ENCODE measurements at regions not wholly inside any gene's neighbourhood (a gene's known extent, or its start where the extent isn't known, plus 50 kb on each side); places are given as distances from the start of the nearest gene placed in this dataset.

DNA sequence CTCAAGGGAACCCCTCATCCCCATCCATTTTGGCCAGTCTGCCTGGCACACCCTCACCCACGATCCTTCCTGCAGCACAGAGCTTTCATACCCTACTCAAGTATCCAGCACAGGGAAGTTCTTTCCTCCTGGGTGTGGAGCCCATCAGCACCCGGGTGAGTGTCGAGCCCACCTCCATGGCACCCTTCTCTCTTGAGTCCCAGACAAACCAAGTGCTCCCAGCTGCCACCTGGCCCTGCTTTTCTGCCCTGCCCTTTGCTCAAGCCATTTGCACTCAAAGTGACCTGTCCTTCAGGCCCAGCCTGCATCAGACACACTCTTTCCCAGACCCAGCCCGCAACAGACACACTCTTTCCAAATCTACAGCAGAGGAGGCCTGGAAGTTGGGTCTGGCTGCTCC lies 257.2 kb downstream of the DLL1 start:
- no peak for TF ChIP-seq CTCF (IDR thresholded peaks at IDR 0.05; ENCODE audit: insufficient read depth, low read length, poor library complexity, severe bottlenecking)
- TF ChIP-seq EZH2phosphoT487 (conservative IDR thresholded peaks at IDR 0.05; ENCODE audit: low read length), result no peak

Measured in SU-DHL-6 (cell line).